GM12878 (cell line): ENCODE measurements at regions not wholly inside any gene's neighbourhood (a gene's known extent, or its start where the extent isn't known, plus 50 kb on each side); places are given as distances from the start of the nearest gene placed in this dataset.

Source experiments
- ATAC-seq: fragments of 200-7000 bp; cut with Tn5 transposase; 3 replicates; pipeline ENCODE4 v1.9.1; 2020; ENCODE audit warnings: mild to moderate bottlenecking, moderate library complexity
- BruUV-seq: library from RNA; stranded (reverse); fragments of 400-500 nt; replicated peaks from 2 replicates; lab custom pipeline; 2021; lab: Mats Ljungman, UMichigan
- CTCF ChIA-PET: fragments of 300-600 bp; sonication (Branson Sonifier 250); formaldehyde crosslinking; extraction: SDS; loops from one replicate; lab custom pipeline; 2021; ENCODE audit warnings: inconsistent platforms; lab: Yijun Ruan, JAX
- POLR2A ChIA-PET: fragments of 350-600 bp; formaldehyde crosslinking; extraction: SDS; loops from one replicate; lab custom pipeline; 2021; ENCODE audit warnings: inconsistent platforms; lab: Charles Lee
- RAD21 ChIA-PET: fragments of 300-600 bp; sonication (Branson Sonifier 250); formaldehyde crosslinking; loops from one replicate; lab custom pipeline; 2023; ENCODE audit warnings: antibody characterized with exemption; ENCODE audit not compliant: unreplicated experiment; lab: Charles Lee
- SMC1A ChIA-PET: fragments of 300-600 bp; sonication (Branson Sonifier 250); formaldehyde crosslinking; loops from one replicate; lab custom pipeline; 2023; ENCODE audit not compliant: unreplicated experiment, uncharacterized antibody; lab: Charles Lee
- DNase-seq: peaks from one replicate; pipeline ENCODE4 v3.0.0-alpha.2; 2011; ENCODE audit warnings: low read depth, low spot score
- FAIRE-seq: peaks from 3 replicates; lab custom pipeline; 2011; peaks lifted over from hg19 to GRCh38; lab: Jason Lieb, UNC
- H2AFZ ChIP-seq: 2 replicates; pipeline ENCODE4 v1.6.0; 2011; ENCODE audit warnings: low read depth, low read length, control low read depth; ENCODE audit not compliant: control insufficient read depth
- H3K27ac ChIP-seq: 2 replicates; pipeline ENCODE4 v1.5.1; 2011; ENCODE audit warnings: control low read depth; ENCODE audit not compliant: control insufficient read depth, insufficient read depth
- H3K27me3 ChIP-seq, 2 experiments: replicated peaks in 1 of 2; 2 replicates each; pipeline versions ENCODE4 v1.6.0 to v1.6.1; 2011; ENCODE audit warnings: low read length in 1 of 2; ENCODE audit not compliant: control insufficient read depth in 2 of 2, insufficient read depth in 2 of 2
- H3K36me3 ChIP-seq, 2 experiments: 2 replicates each; pipeline ENCODE4 v1.5.1; 2011; ENCODE audit warnings: low read length in 1 of 2; ENCODE audit not compliant: control insufficient read depth in 2 of 2, insufficient read depth in 2 of 2
- H3K4me1 ChIP-seq: 2 replicates; pipeline ENCODE4 v1.6.1; 2011; ENCODE audit warnings: mild to moderate bottlenecking, low read length, moderate library complexity, mixed read lengths; ENCODE audit not compliant: control insufficient read depth, insufficient read depth
- H3K4me2 ChIP-seq: 2 replicates; pipeline ENCODE4 v1.6.0; 2011; ENCODE audit warnings: control low read depth; ENCODE audit not compliant: control insufficient read depth, insufficient read depth
- H3K4me3 ChIP-seq: fragments of 200-600 bp; sonication (generic); 2 replicates; pipeline ENCODE4 v1.5.1; 2016
- H3K79me2 ChIP-seq: 2 replicates; pipeline ENCODE4 v1.6.0; 2011; ENCODE audit warnings: low read length; ENCODE audit not compliant: control insufficient read depth, insufficient read depth
- H3K9ac ChIP-seq: 2 replicates; pipeline ENCODE4 v1.8.0; 2011; ENCODE audit warnings: low read length, control low read depth, mixed read lengths; ENCODE audit not compliant: control insufficient read depth, insufficient read depth
- H3K9me3 ChIP-seq: replicated peaks from 3 replicates; pipeline ENCODE4 v1.5.1; 2011; ENCODE audit warnings: mild to moderate bottlenecking, low read length; ENCODE audit not compliant: control insufficient read depth, insufficient read depth
- H4K20me1 ChIP-seq: 2 replicates; pipeline ENCODE4 v1.6.0; 2011; ENCODE audit not compliant: control insufficient read depth, insufficient read depth
- BCL11A ChIP-seq: IDR thresholded peaks from 2 replicates; pipeline ENCODE4 v1.6.1; 2011; ENCODE audit warnings: low read depth, low read length
- CHD1 ChIP-seq: IDR thresholded peaks from 2 replicates; pipeline ENCODE4 v1.6.1; 2012; ENCODE audit warnings: low read depth, low read length, improper control_type of control experiment
- CREB1 ChIP-seq: IDR thresholded peaks from 2 replicates; pipeline ENCODE4 v1.6.1; 2012; ENCODE audit warnings: low read depth, mild to moderate bottlenecking, inconsistent platforms
- E2F8 ChIP-seq: fragments of 450-650 bp; IDR thresholded peaks from 2 replicates; pipeline ENCODE4 v1.6.1; 2018; ENCODE audit warnings: mild to moderate bottlenecking, low read depth, moderate library complexity; ENCODE audit not compliant: partially characterized antibody
- EED ChIP-seq: sonication (generic); IDR thresholded peaks from 2 replicates; pipeline ENCODE4 v1.6.1; 2016; ENCODE audit warnings: antibody characterized with exemption, low read depth
- ETV6 ChIP-seq, 2 experiments: fragments of 450-650 bp in 1 of 2; IDR thresholded peaks in 1 of 2; conservative IDR thresholded peaks in 1 of 2; 2 replicates each; pipeline ENCODE4 v1.6.1; 2014; ENCODE audit warnings: antibody characterized with exemption in 1 of 2, borderline replicate concordance in 1 of 2, low read depth in 1 of 2, mild to moderate bottlenecking in 1 of 2, moderate library complexity in 1 of 2
- MTA2 ChIP-seq: fragments of 450-650 bp; IDR thresholded peaks from 2 replicates; pipeline ENCODE4 v1.6.1; 2016; ENCODE audit warnings: low read depth, mild to moderate bottlenecking, moderate library complexity
- SKIL ChIP-seq: fragments of 450-650 bp; IDR thresholded peaks from 2 replicates; pipeline ENCODE4 v1.6.1; 2017; ENCODE audit warnings: mild to moderate bottlenecking, low read depth, inconsistent platforms; ENCODE audit not compliant: poor library complexity, severe bottlenecking
- WGBS: methylation state at CpG from one replicate; pipeline ENCODE4 v1.1.6; 2016; ENCODE audit warnings: low lambda C conversion rate; ENCODE audit not compliant: insufficient replicate concordance, insufficient coverage; ENCODE audit errors: missing lambda C conversion rate; 5-methylcytosine and 5-hydroxymethylcytosine counted together
- in situ Hi-C: fragments of 300-500 bp; cut with MboI; formaldehyde crosslinking; loops from 9 replicates; pipeline ENCODE4 v1.14.3; 2018; ENCODE audit warnings: mixed read lengths
- intact Hi-C: fragments of 100-400 bp; cut with micrococcal nuclease; formaldehyde crosslinking; loops from one replicate; pipeline ENCODE4 v1.14.2; 2022; ENCODE audit not compliant: unreplicated experiment
- TF ChIP-seq, protein P1 (sequence below): fragments of 150-350 bp; IDR thresholded peaks from 2 replicates; pipeline ENCODE4 v1.6.1; 2014; ENCODE audit warnings: mild to moderate bottlenecking, low read depth, low read length

GRCh38 chr6:134422426-134423231, 104.7 kb upstream of the SGK1 start (continued):
- TF ChIP-seq SKIL, result peak; percentile 36
- TF ChIP-seq, protein P1, sequence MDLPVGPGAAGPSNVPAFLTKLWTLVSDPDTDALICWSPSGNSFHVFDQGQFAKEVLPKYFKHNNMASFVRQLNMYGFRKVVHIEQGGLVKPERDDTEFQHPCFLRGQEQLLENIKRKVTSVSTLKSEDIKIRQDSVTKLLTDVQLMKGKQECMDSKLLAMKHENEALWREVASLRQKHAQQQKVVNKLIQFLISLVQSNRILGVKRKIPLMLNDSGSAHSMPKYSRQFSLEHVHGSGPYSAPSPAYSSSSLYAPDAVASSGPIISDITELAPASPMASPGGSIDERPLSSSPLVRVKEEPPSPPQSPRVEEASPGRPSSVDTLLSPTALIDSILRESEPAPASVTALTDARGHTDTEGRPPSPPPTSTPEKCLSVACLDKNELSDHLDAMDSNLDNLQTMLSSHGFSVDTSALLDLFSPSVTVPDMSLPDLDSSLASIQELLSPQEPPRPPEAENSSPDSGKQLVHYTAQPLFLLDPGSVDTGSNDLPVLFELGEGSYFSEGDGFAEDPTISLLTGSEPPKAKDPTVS, result no peak
- peak; percentile 52; the same call in 1 of the 2 replicates for TF ChIP-seq BCL11A
- TF ChIP-seq EED, result peak; percentile 36; the same call in 1 of the 2 replicates

DNA sequence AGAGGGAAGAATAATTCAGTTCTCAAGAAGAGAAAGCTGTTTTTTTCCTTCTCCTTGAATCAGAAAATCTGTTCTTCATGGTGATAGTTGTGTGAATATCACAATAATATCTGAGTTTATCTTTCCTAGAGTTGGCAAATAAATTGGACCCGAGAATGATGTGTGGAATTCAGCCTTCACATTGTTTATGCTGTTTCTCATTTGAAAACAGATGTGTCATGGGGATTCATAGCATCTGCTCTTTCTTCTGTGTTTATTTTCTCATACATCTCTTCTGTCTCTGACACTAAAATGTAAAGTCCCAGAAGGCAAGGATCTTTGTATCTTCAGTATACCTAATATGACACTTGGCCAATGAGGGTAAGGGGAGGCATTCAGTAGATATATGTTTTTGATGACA, 103.6 kb upstream of the SGK1 start:
- SMC1A ChIA-PET, result interaction anchor here (1.3 to 1.6 kb wide), 2 partner anchors 9 to 18 kb away, joined by 3 to 4 read pairs; no protein-coding TSS in a partner anchor
- no TSS peak for BruUV-seq
- RAD21 ChIA-PET, result no interaction called here
- no peak overlapping the region for H2AFZ ChIP-seq
- no peak overlapping the region for H3K27ac ChIP-seq
- DNase-seq, result no peak
- CTCF ChIA-PET, result no interaction called here
- no peaks in the 10 kb centered on the region for H3K36me3 ChIP-seq
- in situ Hi-C loops, result no loop called here
- no peaks in the 10 kb centered on the region for H3K79me2 ChIP-seq
- H3K9me3 ChIP-seq, result no peaks in the 10 kb centered on the region
- POLR2A ChIA-PET, result no interaction called here
- no peak for ATAC-seq
- intact Hi-C loops, result no loop called here
- H4K20me1 ChIP-seq, result no peaks in the 10 kb centered on the region
- no peak for FAIRE-seq
- TF ChIP-seq ETV6 (conservative IDR thresholded peaks at IDR 0.05 in 1 of 2, IDR thresholded peaks at IDR 0.05 in 1 of 2; ENCODE audit: borderline replicate concordance in 1 of 2, low read depth in 1 of 2) (no peak), CREB1 (no peak), MTA2 (no peak), SKIL (no peak), E2F8 (no peak), CHD1 (no peak)
- 63% methylated on average over 1 of the region's 1 CpG for WGBS
- H3K4me2 ChIP-seq, result no peak overlapping the region
- H3K4me1 ChIP-seq, result no peaks in the 10 kb centered on the region
- H3K27me3 ChIP-seq, result no peaks in the 10 kb centered on the region
- H3K9ac ChIP-seq, result no peak overlapping the region
- no peak overlapping the region for H3K4me3 ChIP-seq
